ENCODE measurements at regions not wholly inside any gene's neighbourhood (a gene's known extent, or its start where the extent isn't known, plus 50 kb on each side); places are given as distances from the start of the nearest gene placed in this dataset.

DNA sequence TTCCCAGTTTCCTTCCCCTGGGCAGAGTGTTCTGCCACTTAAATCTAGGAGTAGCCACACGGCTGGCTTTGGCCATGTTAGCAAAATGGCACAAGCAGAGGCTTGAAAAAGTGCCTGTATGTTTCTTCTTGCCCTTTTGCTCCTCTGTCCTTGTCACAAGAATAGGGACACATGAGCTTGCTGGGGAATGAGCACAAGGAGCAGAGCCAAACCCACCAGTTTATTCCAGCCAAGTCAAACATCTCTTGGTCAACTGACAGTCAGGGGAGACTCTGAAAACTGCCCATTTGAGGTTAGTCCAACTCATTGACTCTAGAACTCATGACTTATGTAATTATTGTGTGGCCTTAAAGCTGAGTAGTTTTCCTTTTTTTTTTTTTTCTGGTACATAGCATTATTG lies 739.7 kb upstream of the FZD8 start:
- ChIA-PET CTCF (ENCODE audit: partially characterized antibody) (no interaction called here), POLR2A (ENCODE audit: partially characterized antibody) (no interaction called here)
- Histone ChIP-seq H3K4me1 (replicated peaks in 1 of 4; ENCODE audit: control insufficient read depth in 3 of 4, insufficient read depth in 4 of 4, low read length in 3 of 4) (no peaks in the 10 kb centered on the region), H2BK5ac (ENCODE audit: low read depth, low read length) (no peak overlapping the region), H3K9ac (replicated peaks in 1 of 4; ENCODE audit: extremely low read depth in 1 of 4, low read depth in 3 of 4, low read length in 3 of 4) (no peak overlapping the region), H3K4me3 (ENCODE audit: extremely low read depth in 1 of 4, insufficient read depth in 2 of 4, low read depth in 3 of 4, low read length in 4 of 4) (no peak overlapping the region), H3K14ac (ENCODE audit: insufficient read length) (no peak overlapping the region), H3K27me3 (replicated peaks in 1 of 4; ENCODE audit: control insufficient read depth in 3 of 4, extremely low read depth in 1 of 4, insufficient read depth in 3 of 4, low read length in 3 of 4) (no peaks in the 10 kb centered on the region), H3K36me3 (ENCODE audit: control insufficient read depth in 2 of 4, insufficient read depth in 4 of 4, low read length in 3 of 4) (no peaks in the 10 kb centered on the region), H3K79me1 (ENCODE audit: low read depth, low read length) (no peaks in the 10 kb centered on the region), H2BK12ac (ENCODE audit: low read depth, low read length) (no peak overlapping the region), H3K27ac (ENCODE audit: low read depth, low read length) (no peak overlapping the region), H3K23ac (ENCODE audit: insufficient read length) (no peak overlapping the region), H3K4me2 (ENCODE audit: insufficient read depth in 1 of 2, low read depth in 2 of 2, low read length in 2 of 2) (no peak overlapping the region), H2BK120ac (replicated peaks; ENCODE audit: low read depth, low read length) (no peak overlapping the region), H3K9me3 (ENCODE audit: insufficient read depth in 2 of 2, low read depth in 1 of 2, low read length in 1 of 2) (no peaks in the 10 kb centered on the region), H3K4ac (replicated peaks; ENCODE audit: insufficient read length, low read depth, low read length) (no peak overlapping the region), H2BK20ac (ENCODE audit: low read length) (no peak overlapping the region), H4K5ac (ENCODE audit: insufficient read length, low read depth, low read length) (no peak overlapping the region), H4K91ac (replicated peaks; ENCODE audit: insufficient read length, low read length) (no peak overlapping the region), H3K23me2 (ENCODE audit: low read depth, low read length) (no peaks in the 10 kb centered on the region), H3K56ac (replicated peaks; ENCODE audit: insufficient read length, low read depth, low read length) (no peak overlapping the region), H2BK15ac (ENCODE audit: low read length) (no peak overlapping the region), H2AFZ (ENCODE audit: low read length) (no peak overlapping the region), H3K18ac (ENCODE audit: extremely low read depth, low read length) (no peak overlapping the region), H4K20me1 (replicated peaks in 1 of 2; ENCODE audit: control insufficient read depth in 1 of 2, insufficient read depth in 2 of 2, low read length in 2 of 2) (no peaks in the 10 kb centered on the region), H3K79me2 (ENCODE audit: control insufficient read depth in 1 of 2, insufficient read depth in 2 of 2, low read length in 2 of 2) (no peaks in the 10 kb centered on the region), H4K8ac (ENCODE audit: extremely low read depth, insufficient read depth, low read length) (no peak overlapping the region), H2AK5ac (ENCODE audit: low read depth, low read length) (no peak overlapping the region)
- no peak for DNase-seq (ENCODE audit: low read depth in 1 of 2, low spot score in 2 of 2)
- WGBS, 2 experiments (ENCODE audit: extremely low coverage in 1 of 2, insufficient coverage in 1 of 2, insufficient read length in 1 of 2, insufficient replicate concordance in 2 of 2, low coverage in 1 of 2, low lambda C conversion rate in 2 of 2, missing lambda C conversion rate in 1 of 2) = no CpG with 5 or more reads among the region's 1 CpG
- FAIRE-seq = no peak
- TF ChIP-seq CBX5 (IDR thresholded peaks at IDR 0.05; ENCODE audit: low read depth, low read length) = no peak
- TF ChIP-seq KDM4A (IDR thresholded peaks at IDR 0.05; ENCODE audit: low read depth, low read length, severe bottlenecking) = no peak
- no peak for TF ChIP-seq RBBP5 (IDR thresholded peaks at IDR 0.05; ENCODE audit: borderline replicate concordance, low read depth, low read length)
- TF ChIP-seq GTF2F1 (IDR thresholded peaks at IDR 0.05; ENCODE audit: borderline replicate concordance, low read depth, low read length) = no peak
- no peak for TF ChIP-seq SP4 (IDR thresholded peaks at IDR 0.05; ENCODE audit: low read length)
- TF ChIP-seq SRF (IDR thresholded peaks at IDR 0.05; ENCODE audit: low read depth, low read length) = no peak
- TF ChIP-seq RXRA (IDR thresholded peaks at IDR 0.05; ENCODE audit: insufficient read depth, low read depth, low read length) = no peak
- TF ChIP-seq BACH1 (IDR thresholded peaks at IDR 0.05; ENCODE audit: low read length) = no peak
- TF ChIP-seq CEBPB (IDR thresholded peaks at IDR 0.05; ENCODE audit: low read depth, low read length) = no peak
- TF ChIP-seq, protein P1, sequence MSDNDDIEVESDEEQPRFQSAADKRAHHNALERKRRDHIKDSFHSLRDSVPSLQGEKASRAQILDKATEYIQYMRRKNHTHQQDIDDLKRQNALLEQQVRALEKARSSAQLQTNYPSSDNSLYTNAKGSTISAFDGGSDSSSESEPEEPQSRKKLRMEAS (IDR thresholded peaks at IDR 0.05) = no peak
- TF ChIP-seq MAFK (IDR thresholded peaks at IDR 0.05; ENCODE audit: low read depth, low read length) = no peak
- no peak for TF ChIP-seq CHD2 (IDR thresholded peaks at IDR 0.05; ENCODE audit: low read length)
- no peak for TF ChIP-seq SIX5 (IDR thresholded peaks at IDR 0.05; ENCODE audit: low read depth, low read length)
- TF ChIP-seq YY1 (IDR thresholded peaks at IDR 0.05; ENCODE audit: low read depth, low read length) = no peak
- TF ChIP-seq, protein P2, sequence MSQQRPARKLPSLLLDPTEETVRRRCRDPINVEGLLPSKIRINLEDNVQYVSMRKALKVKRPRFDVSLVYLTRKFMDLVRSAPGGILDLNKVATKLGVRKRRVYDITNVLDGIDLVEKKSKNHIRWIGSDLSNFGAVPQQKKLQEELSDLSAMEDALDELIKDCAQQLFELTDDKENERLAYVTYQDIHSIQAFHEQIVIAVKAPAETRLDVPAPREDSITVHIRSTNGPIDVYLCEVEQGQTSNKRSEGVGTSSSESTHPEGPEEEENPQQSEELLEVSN (IDR thresholded peaks at IDR 0.05) = no peak
